ENCODE measurements at regions not wholly inside any gene's neighbourhood (a gene's known extent, or its start where the extent isn't known, plus 50 kb on each side); places are given as distances from the start of the nearest gene placed in this dataset.

DNA sequence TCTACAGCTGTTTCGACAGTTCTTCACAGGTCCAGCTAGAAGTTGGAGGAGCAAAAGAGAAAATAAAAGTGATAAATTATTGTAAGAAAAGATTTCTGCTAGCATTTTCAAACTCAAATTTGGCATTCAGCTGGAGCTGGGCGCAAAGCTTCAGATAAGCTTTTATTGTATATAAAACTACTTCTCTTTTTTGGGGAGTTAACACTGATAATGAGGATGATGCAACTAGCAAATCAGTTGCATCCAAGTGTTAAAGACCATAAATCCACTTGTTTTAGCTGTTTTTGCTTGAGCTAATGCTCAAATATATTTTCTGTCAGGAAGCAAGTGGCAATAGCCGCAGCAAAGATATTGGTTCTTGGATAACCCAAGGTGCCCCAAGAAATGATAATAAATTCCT is 127.1 kb upstream of the PKN2 start:
- TF ChIP-seq, protein P1, sequence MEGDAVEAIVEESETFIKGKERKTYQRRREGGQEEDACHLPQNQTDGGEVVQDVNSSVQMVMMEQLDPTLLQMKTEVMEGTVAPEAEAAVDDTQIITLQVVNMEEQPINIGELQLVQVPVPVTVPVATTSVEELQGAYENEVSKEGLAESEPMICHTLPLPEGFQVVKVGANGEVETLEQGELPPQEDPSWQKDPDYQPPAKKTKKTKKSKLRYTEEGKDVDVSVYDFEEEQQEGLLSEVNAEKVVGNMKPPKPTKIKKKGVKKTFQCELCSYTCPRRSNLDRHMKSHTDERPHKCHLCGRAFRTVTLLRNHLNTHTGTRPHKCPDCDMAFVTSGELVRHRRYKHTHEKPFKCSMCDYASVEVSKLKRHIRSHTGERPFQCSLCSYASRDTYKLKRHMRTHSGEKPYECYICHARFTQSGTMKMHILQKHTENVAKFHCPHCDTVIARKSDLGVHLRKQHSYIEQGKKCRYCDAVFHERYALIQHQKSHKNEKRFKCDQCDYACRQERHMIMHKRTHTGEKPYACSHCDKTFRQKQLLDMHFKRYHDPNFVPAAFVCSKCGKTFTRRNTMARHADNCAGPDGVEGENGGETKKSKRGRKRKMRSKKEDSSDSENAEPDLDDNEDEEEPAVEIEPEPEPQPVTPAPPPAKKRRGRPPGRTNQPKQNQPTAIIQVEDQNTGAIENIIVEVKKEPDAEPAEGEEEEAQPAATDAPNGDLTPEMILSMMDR (conservative IDR thresholded peaks at IDR 0.05 in 1 of 2, IDR thresholded peaks at IDR 0.05 in 1 of 2; ENCODE audit: extremely low read depth in 1 of 2, insufficient read depth in 1 of 2, low read depth in 1 of 2, low read length in 2 of 2) = no peak
- TF ChIP-seq EZH2 (IDR thresholded peaks at IDR 0.05; ENCODE audit: borderline replicate concordance, low read length) = no peak
